Posterior cingulate gyrus (tissue), 11 donors: ENCODE measurements at regions not wholly inside any gene's neighbourhood (a gene's known extent, or its start where the extent isn't known, plus 50 kb on each side); places are given as distances from the start of the nearest gene placed in this dataset.
"Not testable (repeated sequence)": the region's sequence is repeated elsewhere in the genome, so short reads cannot be mapped to it uniquely, and the experiment has no call there.

Experiments
- DNase-seq, 10 donors: peaks; one replicate each; pipeline versions ENCODE4 v3.0.0 to v3.0.0-alpha.2; 2020 to 2021; ENCODE audit warnings: mixed read lengths in 3 of 10
- intact Hi-C: fragments of 100-400 bp; cut with DNase I; formaldehyde crosslinking; loops from one replicate; pipeline ENCODE4 v1.15.1; 2023

DNA sequence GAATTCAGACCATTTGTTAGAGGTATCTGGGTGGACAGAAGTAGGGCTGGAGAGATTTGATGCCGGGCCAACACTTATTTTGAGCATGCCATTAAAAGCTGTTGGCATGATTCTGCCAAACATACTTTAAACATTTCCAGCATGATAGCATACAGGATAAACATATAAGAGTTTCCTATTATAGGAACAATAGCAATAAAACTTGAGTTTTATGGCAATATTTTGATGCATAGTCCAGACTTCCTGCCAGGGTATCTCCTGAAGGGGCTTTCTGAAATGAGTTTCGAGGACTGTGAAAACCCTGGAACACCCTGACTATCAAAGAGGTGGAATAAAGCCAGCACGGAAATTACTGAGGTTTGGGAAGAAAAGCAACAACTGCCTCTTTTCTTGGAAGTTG, 1398.0 kb upstream of the NXPH2 start:
- DNase-seq: no peak
- intact Hi-C loops: no loop called here

DNA sequence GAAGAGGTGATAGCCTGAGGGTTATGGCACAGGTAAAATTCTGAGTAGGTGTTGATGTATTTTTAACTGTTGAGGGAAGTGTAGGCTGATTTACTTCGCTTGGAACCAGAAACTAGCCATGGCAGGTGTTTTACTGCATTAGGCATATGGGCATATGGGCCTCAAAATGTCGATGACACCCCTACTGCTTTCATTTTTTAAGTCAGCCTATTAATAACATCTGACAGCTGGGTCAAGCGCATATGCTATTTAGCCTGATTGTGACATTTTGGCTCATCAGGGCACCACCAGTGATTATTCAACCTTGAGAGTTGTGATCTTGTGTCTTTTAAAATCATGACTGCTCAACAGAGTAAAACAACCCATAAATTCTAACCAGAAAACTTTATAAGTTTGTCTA, 1396.9 kb upstream of the NXPH2 start:
- intact Hi-C loops: no loop called here
- DNase-seq: no peak

DNA sequence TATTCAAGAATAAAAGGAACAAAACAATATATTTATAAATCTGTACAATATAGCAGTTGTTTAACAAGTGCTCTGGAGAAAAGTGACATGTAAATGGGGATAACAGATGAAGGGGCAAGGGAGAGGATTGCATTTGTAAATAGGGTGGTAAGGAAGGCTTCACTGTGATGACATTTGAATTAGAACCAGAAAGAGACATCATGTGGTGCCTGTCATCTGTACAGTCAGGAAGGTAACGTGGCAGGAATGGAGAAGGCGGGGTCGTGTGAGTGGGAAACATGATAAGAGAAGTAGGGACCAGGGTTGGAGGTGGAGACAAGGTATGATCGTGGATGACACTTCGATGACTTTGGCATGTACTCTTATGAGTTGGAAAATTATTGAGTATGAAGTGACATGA, 1393.6 kb upstream of the NXPH2 start:
- intact Hi-C loops: no loop called here
- no peak for DNase-seq

DNA sequence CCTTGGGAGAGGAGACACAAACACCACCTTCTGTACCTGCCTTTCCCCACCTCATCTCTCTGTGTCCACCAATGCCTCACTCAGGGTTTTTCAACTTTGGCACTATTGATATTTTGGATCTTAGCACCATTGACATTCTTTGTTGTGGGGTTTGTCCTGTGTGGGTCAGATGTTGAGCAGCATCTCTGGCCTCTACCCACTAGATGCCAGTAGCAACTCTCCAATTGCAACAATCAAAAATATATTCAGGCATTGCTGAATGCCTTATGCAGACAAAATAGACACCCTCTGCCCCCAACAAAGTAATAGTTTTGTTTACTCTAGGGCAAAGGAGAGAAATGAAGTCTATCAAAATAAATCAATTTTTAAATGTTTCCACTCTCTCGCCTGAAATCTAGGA, 1384.3 kb upstream of the NXPH2 start:
- intact Hi-C loops: no loop called here
- no peak for DNase-seq

DNA sequence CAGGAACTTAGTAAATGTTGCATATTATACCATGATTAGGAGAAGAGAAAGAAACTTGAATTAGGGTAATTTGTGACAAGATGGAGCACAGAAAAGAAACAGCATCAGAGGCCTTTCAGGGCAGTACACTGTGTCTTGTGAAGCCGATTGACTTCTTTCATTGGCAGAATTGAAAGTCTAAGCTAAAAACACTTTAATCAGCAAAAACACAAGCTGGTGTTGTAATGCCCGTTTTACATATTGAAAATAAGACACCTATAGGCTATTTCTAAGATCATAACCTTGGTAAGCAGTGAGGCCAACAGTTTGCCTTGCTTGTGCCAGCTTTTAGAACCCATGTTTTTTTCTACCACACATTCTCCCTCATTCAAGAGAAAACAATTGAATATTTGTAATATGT, 1378.1 kb upstream of the NXPH2 start:
- DNase-seq: no peak
- intact Hi-C loops: no loop called here

DNA sequence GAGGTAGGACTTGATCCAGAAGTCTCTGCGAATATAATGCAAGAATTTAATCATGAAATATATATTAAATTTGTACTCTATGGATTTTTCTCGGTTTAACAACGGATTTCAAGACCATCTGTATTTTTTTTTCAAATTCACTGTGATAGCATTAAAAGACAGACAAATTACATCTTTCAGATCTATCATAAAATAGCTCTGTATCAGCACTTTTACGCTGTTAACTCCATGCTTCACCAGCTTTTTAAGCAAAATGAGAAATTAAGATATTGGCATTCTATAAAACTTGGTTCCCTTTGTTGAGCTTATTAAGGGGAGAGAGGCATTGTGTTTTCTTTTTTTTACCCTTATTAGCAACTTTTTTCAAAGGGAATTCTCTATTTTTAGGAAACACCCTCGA, 1377.6 kb upstream of the NXPH2 start:
- intact Hi-C loops: no loop called here
- no peak for DNase-seq

DNA sequence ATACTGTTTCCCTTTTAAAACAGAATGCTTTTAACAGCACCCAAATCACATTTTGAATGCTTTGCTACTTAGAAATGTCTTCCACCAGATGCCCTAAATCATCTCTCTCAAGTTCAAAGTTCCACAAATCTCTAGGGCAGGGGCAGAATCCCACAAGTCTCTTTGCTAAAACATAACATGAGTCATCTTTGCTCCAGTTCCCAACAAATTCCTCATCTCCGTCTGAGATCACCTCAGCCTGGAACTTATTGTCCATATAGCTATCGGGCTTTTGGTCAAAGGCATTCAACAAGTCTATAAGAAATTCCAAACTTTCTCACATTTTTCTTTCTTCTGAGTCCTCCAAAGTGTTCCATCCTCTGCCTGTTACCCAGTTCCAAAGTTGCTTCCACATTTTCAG, 1374.5 kb upstream of the NXPH2 start:
- intact Hi-C loops: no loop called here
- no peak for DNase-seq

DNA sequence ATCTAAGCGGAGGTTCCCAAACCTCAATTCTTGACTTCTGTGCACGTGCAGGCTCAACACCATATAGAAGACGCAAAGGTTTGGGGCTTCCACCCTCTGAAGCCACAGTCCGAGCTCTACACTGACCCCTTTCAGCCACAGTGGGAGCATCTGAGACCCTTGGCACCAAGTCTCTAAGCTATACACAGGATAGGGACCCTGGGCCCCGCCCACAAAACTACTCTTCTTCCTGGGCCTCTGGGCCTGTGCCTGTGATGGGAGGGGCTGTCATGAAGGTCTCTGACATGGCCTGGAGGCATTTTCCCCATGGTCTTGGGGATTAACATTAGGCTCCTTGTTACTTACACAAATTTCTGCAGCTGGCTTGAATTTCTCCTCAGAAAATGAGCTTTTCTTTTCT, 1374.1 kb upstream of the NXPH2 start:
- DNase-seq: no peak
- intact Hi-C loops: no loop called here

DNA sequence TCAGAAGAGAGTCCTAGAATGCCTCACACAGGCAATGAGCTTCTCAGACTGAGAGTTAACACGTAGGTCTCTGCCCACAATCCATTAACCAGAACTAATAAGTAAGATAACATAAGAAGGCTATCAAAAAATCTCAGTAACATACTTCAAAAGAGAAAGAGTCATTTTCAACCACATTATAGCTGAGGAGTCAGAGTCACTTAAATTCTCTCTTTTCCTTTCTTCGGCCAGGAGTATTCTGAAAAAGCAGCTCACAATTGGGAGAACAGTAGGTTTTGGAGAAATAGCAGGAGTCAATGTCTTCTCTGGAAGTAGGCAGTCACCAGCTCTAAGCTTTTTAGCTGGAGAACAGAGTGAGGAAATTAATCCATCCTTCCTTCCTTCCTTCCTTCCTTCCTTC, 1364.4 kb upstream of the NXPH2 start:
- DNase-seq: no peak
- intact Hi-C loops: no loop called here

DNA sequence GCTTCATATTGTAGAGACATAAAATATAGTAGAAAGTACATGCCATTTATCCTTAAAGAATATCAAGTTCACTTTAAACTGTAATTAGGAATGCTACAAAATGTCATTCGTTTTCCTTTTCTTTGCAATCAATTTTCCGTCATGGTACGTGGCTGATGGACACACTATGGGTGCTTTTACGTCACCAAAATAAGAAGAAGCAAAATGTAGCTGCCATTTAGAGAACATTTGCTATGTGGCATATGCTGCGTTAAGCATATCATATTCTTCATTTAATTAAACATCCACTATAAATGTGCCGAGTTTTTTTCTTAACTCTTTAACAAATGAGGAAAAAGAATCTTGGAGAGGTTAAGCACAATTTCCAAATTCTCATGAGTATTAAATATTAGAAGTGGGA, 1358.5 kb upstream of the NXPH2 start:
- intact Hi-C loops: no loop called here
- no peak for DNase-seq

DNA sequence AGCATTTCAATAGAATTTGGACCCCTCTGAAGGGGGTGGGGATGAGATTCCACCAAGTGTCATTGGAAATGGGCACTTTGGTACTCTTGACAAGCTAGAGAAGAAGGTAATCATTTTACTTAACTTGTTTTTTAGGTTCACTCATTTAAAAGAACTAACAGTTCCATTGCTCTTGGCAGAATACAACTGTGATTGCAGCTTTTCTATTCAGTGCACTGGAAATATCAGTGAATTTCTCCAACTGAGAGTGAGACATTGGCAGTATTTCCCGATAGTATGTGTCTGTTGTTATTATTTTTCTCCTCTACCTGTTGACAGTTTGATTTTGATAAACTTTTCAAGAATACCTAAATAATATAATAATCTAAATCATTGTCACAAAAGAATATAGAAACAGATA, 1356.7 kb upstream of the NXPH2 start:
- intact Hi-C loops: no loop called here
- DNase-seq: no peak

DNA sequence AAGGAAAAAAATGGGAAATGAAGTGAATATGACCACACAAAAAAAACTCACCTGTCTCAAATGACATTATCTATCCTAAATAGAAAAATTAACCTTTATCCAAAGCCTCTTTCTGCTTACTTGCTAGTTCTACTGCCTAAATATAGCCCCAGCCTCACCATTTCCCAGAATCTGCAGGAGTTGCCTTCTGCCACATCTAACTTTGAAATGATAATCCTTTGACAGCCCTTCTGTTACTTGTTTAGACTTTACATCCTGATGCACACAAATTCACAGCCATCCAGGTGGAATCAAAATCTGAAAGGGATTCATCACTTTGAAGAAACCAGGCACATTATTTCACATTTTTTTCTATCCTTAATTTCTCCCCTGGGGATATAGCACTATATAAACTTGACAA, 1356.2 kb upstream of the NXPH2 start:
- intact Hi-C loops: no loop called here
- DNase-seq: no peak

DNA sequence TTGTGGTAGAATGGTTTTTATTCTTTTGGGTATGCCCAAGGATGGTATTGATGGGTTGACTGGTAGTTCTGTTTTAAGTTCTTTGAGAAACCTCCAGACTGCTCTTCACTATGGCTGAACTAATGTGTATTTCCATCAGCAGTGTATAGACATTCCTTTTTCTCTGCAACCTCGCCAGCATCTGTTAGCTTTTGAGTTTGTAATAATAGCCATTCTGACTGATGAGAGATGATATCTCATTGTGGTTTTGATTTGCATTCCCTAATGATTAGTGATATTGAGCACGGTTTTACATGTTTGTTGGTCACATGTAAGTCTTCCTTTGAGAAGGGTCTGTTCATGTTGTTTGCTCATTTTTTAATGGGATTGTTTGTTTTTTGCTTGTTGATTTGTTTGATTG, 1348.7 kb upstream of the NXPH2 start:
- intact Hi-C loops: no loop called here
- no peak for DNase-seq

DNA sequence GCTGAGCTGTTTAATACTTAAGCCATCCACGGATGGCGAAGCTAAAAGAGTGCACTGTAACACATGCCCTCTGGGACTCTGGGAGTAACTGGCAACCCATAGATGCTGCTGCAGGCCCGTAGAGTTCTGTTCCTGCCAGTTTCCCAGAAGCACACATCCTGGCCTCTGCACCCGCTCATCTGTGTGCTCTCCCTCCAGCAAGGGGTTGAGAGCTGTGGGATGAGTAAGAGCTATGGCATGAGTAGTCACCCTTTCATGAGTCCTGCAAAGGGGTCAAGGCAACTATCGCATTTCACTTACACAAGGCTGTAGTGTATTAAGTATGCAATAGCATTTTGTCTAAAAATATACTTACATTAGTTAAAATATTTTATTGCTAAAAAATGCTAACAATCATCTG, 1341.8 kb upstream of the NXPH2 start:
- intact Hi-C loops: no loop called here
- DNase-seq: no peak

DNA sequence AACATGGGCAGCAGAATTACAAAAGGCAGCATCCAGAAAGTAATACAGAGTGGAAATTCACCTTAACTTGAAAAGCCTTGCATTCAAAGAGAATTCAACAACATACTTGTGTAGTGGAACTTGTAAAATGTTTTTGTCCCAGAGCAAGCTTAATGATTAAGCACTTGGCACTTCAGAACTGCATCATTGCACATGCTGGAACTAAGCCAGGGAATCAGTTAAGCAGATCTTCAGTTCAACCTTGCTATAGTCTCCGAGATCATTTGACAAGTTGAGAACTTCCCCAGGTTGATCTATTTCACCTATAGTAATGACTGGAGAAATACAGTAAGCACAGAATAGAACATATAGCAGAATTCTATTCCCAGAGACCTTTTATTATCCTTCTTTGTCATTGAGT, 1337.2 kb upstream of the NXPH2 start:
- intact Hi-C loops: no loop called here
- no peak for DNase-seq

DNA sequence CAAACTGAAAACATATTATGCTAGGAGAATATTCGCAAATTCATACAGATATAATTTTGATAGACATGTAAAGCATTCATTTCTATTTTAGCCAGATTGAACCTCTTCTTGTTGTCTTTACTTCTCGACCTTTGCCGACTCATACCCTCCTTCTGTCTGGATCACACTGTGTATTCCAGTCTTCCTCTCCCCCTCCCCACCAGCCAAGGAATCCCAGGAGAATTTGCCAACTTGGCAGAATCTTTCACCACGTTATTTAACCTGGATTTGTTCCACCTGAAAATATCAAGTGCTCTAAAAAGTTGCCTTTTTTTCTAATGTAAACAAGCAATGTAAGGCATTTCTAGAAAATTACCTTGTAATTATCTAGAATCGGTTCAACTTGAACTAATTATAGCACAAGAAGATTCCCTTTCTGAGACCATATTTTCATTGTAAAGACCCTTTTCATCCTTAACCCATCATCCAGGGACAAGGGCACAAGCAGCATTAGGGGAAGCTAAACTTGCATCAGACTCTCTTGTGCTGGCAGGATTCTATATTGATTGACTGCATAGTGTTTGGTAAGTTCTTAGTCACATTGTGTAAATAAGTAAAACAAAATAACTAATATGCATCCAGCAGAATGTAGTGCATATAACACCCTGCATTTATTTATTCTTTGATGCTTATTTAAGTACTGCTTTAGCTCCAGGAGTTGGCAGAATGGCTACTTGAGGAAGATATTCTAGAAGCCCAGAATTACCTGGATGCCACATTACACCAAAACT, 1328.7 kb upstream of the NXPH2 start:
- intact Hi-C loops: no loop called here
- no peak for DNase-seq

DNA sequence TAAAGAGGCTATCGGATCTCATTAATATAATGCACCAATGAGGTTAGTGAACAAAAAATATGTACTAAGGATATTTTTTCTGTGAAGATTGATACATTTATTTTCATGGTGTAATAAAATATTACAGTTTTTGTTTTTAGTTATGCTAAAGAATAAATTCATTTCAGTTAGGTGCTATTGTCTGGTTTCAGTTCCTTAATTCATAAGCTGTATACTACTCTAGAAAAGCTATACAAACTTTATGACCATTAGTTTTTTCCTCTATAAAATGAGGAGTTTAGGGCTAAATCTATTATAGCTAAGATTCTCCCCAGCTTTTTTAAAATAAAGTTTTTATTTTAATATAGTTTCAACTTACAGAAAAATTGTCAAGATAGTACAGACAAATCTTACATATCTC, 1311.7 kb upstream of the NXPH2 start:
- intact Hi-C loops: no loop called here
- DNase-seq: no peak

DNA sequence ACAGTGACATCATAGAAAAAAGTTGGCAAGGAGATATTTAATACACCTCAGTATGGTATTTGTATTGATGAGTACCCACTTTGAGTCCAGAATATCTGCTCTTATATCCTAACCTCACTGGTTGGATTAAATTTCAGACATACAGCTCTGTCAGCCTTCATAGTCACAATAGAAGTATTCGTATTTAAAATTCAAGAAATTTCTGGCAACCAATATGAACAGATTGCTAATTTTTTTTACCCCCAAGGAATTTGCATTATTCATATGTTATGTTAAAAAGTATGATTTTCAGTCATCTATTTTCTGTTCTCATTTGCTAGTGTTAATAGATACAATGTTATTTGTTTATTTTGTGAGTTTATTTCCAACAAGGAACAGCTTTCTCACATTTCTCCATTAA, 1306.8 kb upstream of the NXPH2 start:
- no peak for DNase-seq
- intact Hi-C loops: no loop called here

DNA sequence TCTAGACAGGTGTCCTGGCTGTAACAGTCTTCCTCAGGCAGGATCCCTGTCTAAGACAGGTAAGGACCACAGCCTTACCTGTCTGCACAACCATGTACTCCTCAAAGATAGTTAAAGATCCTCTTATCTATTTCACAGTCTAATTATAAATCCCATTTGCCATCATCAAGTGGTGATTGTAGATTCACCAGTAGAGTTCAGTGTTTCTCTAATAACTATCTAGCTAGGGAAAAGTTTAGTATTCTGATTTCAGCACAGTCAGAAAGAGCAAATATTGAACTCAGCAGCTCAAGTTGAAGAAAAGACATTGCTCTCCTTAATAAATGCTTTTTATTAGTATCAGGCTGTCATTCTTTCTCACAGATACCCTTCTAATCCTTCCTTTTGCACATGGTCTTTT, 1305.5 kb upstream of the NXPH2 start:
- no peak for DNase-seq
- intact Hi-C loops: no loop called here

DNA sequence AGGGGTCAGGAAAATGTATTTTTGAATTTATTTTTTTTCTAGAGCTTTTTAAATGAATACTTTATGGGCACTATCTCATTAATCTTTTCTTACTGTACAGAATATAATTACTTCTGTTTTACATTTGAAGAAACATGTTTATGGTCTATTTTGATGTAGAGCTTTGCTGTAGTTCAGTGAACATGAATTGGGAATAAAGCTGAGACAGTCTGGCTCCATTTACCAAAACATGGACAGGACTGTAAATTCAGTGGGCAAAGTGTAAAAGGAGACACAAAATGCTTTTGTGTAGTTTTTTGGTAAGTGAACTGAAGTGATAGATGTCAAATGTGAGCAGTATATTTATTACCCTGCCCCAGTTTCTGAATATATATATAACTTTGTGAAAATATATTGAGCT, 1298.8 kb upstream of the NXPH2 start:
- intact Hi-C loops: no loop called here
- DNase-seq: no peak

DNA sequence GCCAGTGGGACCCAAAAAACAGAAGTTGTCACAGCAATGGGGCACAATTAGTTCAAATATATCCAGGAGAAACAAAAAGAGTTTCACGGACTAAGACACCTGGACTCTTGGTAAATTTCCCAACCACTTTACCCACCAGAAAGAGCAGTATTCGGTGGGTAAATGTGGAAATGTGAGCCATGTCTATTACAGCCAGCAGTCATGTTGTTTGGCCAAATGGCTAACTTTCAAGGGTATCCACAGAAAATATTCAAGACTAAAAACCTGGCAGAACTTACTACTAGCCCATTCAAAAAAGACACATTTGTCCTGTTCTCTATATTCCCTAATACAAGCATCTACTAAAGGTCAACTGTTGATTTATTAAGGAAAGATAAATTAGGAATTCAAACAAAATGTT, 1296.0 kb upstream of the NXPH2 start:
- intact Hi-C loops: no loop called here
- DNase-seq: no peak

DNA sequence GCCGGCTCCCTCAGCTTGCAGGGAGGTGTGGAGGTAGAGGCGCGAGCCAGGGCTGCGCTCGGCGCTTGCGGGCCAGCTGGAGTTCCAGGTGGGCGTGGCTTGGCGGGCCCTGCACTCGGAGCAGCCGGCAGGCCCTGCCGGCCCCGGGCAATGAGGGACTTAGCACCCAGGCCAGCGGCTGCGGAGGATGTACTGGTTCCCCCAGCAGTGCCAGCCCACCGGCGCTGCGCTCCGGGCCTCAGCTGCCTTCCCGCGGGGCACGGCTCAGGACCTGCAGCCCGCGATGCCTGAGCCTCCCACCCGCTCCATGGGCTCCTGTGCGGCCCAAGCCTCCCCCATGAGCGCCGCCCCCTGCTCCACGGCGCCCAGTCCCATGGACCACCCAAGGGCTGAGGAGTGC, 1293.6 kb upstream of the NXPH2 start:
- peak in 4 of 10 donors; percentile 26 to 71 (median 64) for DNase-seq
- intact Hi-C loops: not testable (repeated sequence)

DNA sequence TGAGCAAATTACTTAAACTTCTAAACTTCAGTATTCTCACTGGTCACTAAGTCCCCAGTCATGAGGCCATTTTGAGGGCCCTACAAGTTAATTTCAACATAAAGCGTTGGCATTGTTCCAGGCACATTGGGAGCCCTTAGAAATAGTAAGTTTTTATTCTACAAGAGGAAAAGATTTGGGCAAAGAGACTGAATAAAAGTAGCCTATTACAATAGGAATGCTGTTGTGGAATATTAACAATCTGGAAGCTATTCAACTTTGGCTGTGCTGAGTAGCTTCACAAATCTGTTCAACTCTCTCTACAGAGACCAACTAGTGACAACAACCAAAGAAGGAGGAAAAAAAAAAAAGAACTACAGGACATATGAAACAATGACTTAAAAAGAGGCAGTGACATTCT, 1287.5 kb upstream of the NXPH2 start:
- DNase-seq: no peak
- intact Hi-C loops: no loop called here
